GM18909 (cell line): ENCODE measurements at regions not wholly inside any gene's neighbourhood (a gene's known extent, or its start where the extent isn't known, plus 50 kb on each side); places are given as distances from the start of the nearest gene placed in this dataset.
"Not testable (repeated sequence)": the region's sequence is repeated elsewhere in the genome, so short reads cannot be mapped to it uniquely, and the experiment has no call there.

ENCODE experiments used
- ATAC-seq: cut with Tn5 transposase; IDR thresholded peaks from one replicate; pipeline ENCODE4 v1.9.1; 2021; ENCODE audit warnings: mild to moderate bottlenecking; ENCODE audit not compliant: unreplicated experiment, poor library complexity

GRCh38 chr7:114183311-114184088 lies 231.1 kb upstream of the FOXP2 start:
- no peak for ATAC-seq

GRCh38 chr7:114182837-114183236 lies 231.8 kb upstream of the FOXP2 start:
- no peak for ATAC-seq

- no peak for ATAC-seq
Measured at GRCh38 chr7:114181280-114181679, 233.3 kb upstream of the FOXP2 start.

- ATAC-seq = no peak
Measured at GRCh38 chr7:114180556-114181266, 233.9 kb upstream of the FOXP2 start.

GRCh38 chr7:114175125-114175524 lies 239.5 kb upstream of the FOXP2 start:
- ATAC-seq = no peak

- ATAC-seq = no peak
Measured at GRCh38 chr7:114173170-114173890, 241.3 kb upstream of the FOXP2 start.

GRCh38 chr7:114169389-114169788 lies 245.2 kb upstream of the FOXP2 start:
- ATAC-seq = not testable (repeated sequence)

GRCh38 chr7:114160925-114161324 lies 242.1 kb upstream of the PPP1R3A start:
- ATAC-seq = no peak

GRCh38 chr7:114158854-114159253 lies 240.0 kb upstream of the PPP1R3A start:
- no peak for ATAC-seq

- ATAC-seq = no peak
Measured at GRCh38 chr7:114158275-114158674, 239.5 kb upstream of the PPP1R3A start.

- no peak for ATAC-seq
Measured at GRCh38 chr7:114156178-114156577, 237.4 kb upstream of the PPP1R3A start.

- ATAC-seq = no peak
Measured at GRCh38 chr7:114155116-114156110, 236.6 kb upstream of the PPP1R3A start.

GRCh38 chr7:114153700-114154099 lies 234.9 kb upstream of the PPP1R3A start:
- no peak for ATAC-seq

- ATAC-seq = no peak
Measured at GRCh38 chr7:114152314-114152938, 233.6 kb upstream of the PPP1R3A start.

- ATAC-seq = no peak
Measured at GRCh38 chr7:114151777-114152176, 233.0 kb upstream of the PPP1R3A start.

- no peak for ATAC-seq
Measured at GRCh38 chr7:114150689-114151088, 231.9 kb upstream of the PPP1R3A start.

GRCh38 chr7:114148779-114149178 lies 230.0 kb upstream of the PPP1R3A start:
- no peak for ATAC-seq

GRCh38 chr7:114141415-114141814 lies 222.6 kb upstream of the PPP1R3A start:
- ATAC-seq = no peak

GRCh38 chr7:114140561-114140960 lies 221.8 kb upstream of the PPP1R3A start:
- no peak for ATAC-seq
